ENCODE measurements at regions not wholly inside any gene's neighbourhood (a gene's known extent, or its start where the extent isn't known, plus 50 kb on each side); places are given as distances from the start of the nearest gene placed in this dataset.

DNA sequence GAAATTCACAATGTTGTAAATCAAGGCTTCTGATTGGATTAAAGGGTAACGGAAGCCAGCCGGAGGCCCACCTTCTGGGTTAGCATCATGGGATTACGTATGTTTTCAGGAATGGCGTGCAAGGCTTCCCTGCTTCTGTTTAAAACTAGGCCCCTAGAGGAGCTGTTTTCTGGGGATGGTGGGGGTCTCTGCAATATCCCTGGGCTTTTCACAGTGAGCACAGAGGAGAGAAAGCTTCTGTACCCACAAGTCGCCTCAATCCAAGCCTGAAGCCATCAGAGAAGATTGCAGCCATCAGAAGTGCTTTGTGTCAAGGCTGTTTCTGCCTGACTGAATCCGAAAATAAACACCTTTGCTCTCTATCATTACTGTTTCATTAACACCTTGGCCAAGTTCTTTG is 226.9 kb upstream of the SMIM21 start:
- no peak for DNase-seq

GRCh38 chr18:75652528-75652927 is 225.0 kb upstream of the SMIM21 start:
- DNase-seq: no peak

DNA sequence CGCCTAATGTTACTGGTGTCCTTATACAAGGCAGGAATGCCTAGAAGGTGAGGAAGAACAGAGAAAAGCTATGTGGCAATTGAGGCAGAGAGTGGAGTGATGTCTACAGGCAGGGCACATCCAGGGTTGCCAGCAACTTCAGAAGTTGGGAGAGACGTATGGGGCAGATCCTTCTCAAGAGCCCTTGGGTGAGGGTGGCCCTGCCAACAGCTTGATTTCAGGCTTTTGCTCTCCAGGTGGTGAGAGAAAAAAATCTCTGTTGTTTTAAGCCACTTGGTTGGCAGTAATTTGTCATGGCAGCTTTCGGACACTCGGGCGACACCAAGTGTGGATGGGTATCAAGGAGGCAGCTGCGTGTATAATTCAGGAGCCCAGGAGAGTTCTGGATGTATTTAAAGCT is 217.4 kb upstream of the SMIM21 start:
- no peak for DNase-seq

- no peak for DNase-seq
These were observed 215.6 kb upstream of the SMIM21 start for GRCh38 chr18:75643083-75643482.

DNA sequence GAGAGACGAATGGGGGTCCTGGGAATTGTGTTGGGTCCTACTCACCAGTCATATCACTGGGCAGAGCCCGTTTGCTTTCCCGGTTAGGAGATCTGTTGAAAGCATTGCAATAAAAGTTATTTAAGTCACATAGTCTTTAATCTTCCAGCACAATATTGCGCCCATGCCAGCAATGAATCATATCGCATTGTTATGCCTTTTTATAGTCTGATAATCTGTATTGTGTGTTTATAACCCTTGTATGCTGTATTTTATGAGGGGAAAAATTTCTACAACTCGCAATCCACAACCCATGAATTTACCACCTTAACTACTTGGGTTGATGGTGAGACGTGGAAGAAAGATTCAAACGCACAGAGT is 211.9 kb upstream of the SMIM21 start:
- DNase-seq: no peak

DNA sequence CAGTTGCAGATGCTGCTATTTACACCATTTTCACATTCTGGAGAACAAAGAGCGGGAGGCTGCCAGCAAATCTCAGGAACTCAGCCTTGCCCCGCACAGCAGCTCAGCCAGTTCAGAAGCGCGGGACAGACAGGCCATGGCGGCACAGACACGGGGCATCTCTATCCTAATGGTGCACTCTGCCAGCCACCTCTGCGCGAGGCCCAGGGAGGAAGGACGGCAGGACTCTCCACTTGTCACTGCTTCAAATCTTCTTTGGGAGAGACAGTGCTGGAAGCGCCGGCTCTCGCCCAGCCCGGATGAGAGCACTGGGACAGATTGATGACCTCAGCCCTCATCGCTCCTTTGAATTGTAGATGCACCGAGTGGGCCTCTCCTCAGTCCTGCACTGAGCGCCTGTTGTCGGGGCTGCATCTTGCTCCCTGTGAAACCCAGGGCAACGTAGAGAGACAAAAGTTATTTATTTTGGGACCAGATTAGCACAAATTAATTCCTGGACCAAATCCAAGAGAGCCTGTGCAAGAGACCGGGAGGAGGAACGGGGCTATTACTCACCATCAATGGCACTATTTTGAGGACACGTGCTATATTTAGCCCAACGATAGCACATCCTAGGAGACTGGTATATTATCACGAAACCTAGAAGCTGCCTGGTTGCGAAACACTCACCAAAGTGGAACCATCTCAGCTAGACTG is 211.4 kb upstream of the SMIM21 start:
- DNase-seq: peak; percentile 8

DNA sequence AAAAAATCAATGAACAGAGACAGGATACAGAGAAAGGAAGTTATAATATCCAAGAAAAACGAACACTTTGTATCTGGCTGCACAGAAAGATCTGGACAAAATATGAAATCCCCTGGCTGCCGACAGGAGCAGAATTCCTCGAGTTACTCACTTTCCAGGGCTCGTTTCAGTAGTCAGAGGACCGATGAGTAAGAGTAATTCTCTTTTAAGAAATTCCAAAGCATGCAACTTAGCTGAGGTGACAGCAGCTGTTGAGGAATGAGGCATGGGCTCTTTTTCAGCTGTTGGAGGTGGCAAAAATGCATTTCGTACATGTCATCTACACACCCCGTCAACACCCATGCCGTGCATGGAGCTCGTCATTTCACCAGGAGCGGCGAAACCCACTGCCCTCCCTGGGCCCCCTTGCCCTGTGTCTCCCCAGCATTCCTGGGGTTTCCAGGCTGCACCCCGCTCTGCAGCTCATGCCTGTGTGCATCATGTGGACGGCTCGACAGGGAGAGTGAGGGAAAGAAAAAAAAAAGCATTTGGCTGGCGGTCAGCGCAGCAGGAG is 210.8 kb upstream of the SMIM21 start:
- DNase-seq: no peak

GRCh38 chr18:75635096-75635495 is 207.6 kb upstream of the SMIM21 start:
- peak; percentile 86 for DNase-seq

- no peak for DNase-seq
These were observed 198.5 kb upstream of the SMIM21 start for GRCh38 chr18:75625966-75626365.

DNA sequence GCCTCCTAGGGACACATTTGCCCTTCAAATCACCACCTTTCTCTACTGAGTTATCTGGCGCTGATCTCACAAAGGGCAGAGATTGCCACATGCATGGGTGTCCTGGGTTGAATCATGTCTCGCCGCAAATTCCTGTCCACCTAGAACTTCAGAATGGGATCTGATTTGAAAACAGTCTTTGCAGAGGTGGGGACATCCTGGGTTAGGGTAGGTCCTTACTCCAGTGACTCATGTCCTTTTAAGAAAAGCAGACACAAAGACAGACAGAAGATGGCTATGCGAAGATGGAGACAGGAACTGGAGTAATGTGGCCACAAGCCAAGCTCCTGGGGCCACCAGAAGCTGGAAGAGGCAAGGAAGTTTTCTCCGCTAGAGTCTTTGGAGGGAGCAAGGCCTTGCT is 197.4 kb upstream of the SMIM21 start:
- DNase-seq: no peak

DNA sequence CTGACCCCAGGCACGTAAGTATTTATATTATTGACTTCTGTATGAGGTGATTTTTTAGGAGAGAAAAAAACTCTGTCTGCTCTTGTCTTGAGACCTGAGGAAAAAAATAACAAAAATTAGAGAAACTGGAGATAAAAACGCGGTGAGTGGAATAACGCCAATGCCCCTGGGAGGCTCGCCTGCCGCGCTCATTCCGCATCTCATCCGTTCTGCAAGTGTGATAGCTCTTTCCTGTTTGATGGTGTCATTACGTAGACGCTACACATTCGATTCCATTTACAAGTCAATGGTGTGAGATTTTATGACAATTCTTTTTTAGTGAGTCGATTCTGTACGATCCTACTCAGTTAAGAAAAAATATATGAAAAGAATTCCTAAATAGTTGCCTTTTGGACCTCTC is 194.3 kb upstream of the SMIM21 start:
- no peak for DNase-seq

- DNase-seq: no peak
These were observed 190.6 kb upstream of the SMIM21 start for GRCh38 chr18:75618146-75618545.

GRCh38 chr18:75612456-75612855 is 185.0 kb upstream of the SMIM21 start:
- DNase-seq: no peak

- no peak for DNase-seq
These were observed 180.2 kb upstream of the SMIM21 start for GRCh38 chr18:75607701-75608100.

- no peak for DNase-seq
These were observed 165.0 kb upstream of the SMIM21 start for GRCh38 chr18:75592527-75592926.

- no peak for DNase-seq
These were observed 160.9 kb upstream of the SMIM21 start for GRCh38 chr18:75588412-75588811.

DNA sequence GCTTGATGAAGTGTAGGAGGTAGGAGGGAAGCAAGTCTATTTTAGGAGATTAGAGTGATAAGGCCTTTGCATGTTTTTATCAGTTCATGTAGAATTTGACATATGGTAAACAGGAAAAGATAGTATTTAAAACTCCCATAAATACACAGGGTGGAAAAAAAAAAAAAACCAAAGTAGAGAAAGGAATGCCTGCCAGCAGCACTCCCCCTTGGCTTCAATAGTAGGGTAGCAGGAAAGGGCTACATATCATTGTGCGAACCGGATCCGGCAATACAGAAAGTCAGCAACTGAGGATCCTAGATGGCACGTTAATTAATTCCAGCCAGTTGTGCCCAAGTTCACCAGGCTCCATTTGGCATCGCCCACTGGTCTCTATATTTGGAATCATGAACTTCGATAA is 159.6 kb upstream of the SMIM21 start:
- DNase-seq: no peak

- DNase-seq: no peak
These were observed 158.8 kb upstream of the SMIM21 start for GRCh38 chr18:75586130-75586889.

GRCh38 chr18:75582940-75583339 is 155.4 kb upstream of the SMIM21 start:
- no peak for DNase-seq

DNA sequence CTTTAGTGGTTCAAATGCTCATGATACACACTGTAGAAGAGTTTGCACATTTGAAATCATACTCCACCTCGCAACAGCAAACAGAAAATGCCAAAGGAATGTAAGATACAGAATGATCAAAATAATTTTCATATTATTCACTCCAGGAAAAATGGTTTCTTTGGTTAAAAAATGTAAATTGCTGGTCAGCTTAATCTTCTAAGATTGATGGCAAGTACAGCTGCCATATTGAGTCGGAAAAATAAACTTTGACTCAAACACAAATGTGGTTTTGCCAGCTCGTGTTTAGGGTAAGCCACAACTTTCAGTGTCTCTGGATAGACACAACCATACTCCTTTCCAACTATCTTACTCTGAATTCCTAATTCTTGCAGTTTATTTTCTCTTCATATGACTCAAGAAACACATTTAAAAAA is 154.9 kb upstream of the SMIM21 start:
- DNase-seq: no peak

DNA sequence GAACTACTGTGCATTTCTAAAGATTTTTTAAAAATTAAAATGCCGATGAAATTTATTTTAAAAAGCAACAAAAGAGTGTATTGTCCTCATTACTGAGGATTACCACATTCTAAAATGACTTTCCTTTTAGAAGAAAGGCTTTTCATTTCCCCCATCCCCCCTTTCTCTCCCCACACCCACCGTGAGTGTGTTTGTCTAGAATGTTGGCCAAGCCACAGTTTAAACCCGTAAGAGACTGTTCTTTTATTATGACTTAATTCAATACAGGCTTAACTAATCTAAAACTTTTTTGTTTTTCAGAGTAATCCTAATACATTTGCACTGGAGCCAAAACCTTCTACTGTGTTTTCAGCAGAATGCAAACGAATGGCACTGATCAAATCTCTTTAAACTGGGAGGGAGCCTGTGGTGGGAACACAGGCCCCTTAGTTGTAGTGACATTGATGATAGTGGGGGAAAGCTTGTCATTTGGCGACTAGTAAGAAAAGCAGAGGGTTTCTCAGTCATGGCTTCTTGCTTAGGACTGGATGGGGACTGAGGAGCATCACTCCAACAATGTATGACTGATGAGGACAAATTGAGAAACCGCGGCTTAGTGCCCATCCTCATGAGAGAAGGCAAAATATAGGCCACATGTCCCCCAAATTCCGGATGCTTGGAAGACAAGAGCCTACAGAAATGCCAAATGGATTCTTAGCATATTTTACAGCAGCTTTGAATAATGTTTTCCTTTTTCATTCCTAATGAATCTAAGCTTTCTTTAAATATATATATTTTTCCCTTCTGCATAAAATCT is 154.0 kb upstream of the SMIM21 start:
- no peak for DNase-seq

- DNase-seq: no peak
These were observed 146.7 kb upstream of the SMIM21 start for GRCh38 chr18:75574187-75574586.

DNA sequence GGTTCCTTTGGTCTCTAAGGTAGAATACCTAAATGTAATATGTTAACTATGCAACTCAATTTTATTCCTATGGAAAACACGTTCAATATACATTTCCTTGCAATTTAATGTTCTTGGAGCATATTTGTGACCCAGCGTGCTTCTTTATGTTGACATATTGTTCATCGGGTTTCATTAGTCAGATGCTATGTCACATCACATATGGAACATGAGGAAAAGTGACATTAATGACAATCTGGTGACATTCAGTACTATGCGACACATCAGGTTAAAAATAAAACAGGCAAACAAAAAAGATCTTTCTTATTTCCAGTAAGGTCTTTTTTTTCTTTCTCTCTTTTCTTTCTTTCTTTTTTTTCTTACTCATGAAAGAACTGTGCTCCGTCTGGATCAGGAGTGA is 135.6 kb upstream of the SMIM21 start:
- DNase-seq: no peak

GRCh38 chr18:75562216-75562615 is 134.7 kb upstream of the SMIM21 start:
- no peak for DNase-seq
